HCT116 (cell line): ENCODE measurements at regions not wholly inside any gene's neighbourhood (a gene's known extent, or its start where the extent isn't known, plus 50 kb on each side); places are given as distances from the start of the nearest gene placed in this dataset.

Experiments
- CEBPB ChIP-seq: IDR thresholded peaks from 2 replicates; pipeline ENCODE4 v1.6.1; 2012; ENCODE audit warnings: low read depth
- EZH2 ChIP-seq: fragments of 200-600 bp; sonication (generic); IDR thresholded peaks from 2 replicates; pipeline ENCODE4 v1.6.1; 2017; ENCODE audit warnings: antibody characterized with exemption, mixed run types
- EZH2phosphoT487 ChIP-seq: fragments of 200-600 bp; IDR thresholded peaks from 2 replicates; pipeline ENCODE4 v1.6.1; 2018; ENCODE audit warnings: antibody characterized with exemption, borderline replicate concordance
- POLR2AphosphoS5 ChIP-seq: IDR thresholded peaks from 2 replicates; pipeline ENCODE4 v1.6.1; 2011; ENCODE audit warnings: mild to moderate bottlenecking, low read depth, low read length, moderate library complexity
- SIN3A ChIP-seq: IDR thresholded peaks from 2 replicates; pipeline ENCODE4 v1.6.1; 2012; ENCODE audit warnings: low read depth
- TF ChIP-seq, protein P1 (sequence below), 3 experiments: fragments of 200-600 bp in 1 of 3; sonication (generic) in 1 of 3; IDR thresholded peaks in 2 of 3; conservative IDR thresholded peaks in 1 of 3; 2 replicates each; pipeline ENCODE4 v1.5.1; 2012 to 2017; ENCODE audit warnings: low read depth in 2 of 3, low read length in 2 of 3, antibody characterized with exemption in 1 of 3, borderline replicate concordance in 1 of 3, control low read depth in 1 of 3, mild to moderate bottlenecking in 1 of 3, mixed read lengths in 1 of 3, mixed run types in 1 of 3, moderate library complexity in 1 of 3; ENCODE audit not compliant: insufficient read depth in 1 of 3

DNA sequence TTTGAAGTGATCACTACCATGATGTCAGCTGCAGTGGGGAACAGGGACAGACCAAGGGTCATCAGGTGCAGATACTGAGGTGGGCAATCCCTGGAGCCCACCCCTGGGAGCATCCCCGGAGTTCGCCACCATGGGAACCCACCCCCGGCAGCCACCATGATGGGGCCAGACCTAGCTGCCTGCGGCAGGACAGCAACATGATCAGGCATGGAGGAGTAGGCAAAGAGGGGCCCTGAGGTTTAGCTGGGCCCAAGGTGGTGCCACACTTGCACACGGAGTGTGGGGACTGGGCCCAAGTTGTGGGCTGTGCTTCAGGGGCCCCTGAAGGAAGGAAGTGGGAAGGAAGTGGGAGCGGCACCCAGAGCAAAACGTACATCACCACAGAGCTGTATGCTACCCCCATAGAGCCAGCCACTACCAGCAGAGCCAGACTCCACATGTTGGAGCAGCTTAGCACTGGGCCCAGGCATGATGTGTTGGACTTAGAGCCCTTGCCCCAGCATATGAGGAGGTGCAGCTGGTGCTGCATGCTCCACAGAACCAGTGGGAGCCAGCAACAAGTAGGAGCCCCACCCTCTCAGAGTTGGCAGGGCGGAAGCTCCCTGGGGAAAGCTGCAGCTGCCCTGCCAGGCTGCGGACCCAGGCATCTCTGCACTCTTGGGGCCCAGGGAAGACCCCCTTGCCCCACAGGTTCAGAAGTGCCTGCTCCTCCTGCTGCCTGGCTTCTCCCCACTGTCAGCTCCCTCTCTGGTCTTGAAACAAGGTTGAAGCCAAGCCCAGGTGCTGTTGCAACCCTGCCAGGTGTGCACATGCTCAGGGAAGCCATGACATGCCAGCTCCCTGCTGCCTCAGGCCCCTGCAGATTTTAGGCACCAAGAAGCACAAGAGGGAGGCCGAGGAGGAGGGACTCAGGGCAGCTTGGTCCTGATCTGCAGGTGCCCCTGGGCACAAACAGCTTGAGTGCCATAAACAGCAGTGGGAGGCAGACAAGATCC lies 515.3 kb downstream of the ZBBX start:
- TF ChIP-seq, protein P1, sequence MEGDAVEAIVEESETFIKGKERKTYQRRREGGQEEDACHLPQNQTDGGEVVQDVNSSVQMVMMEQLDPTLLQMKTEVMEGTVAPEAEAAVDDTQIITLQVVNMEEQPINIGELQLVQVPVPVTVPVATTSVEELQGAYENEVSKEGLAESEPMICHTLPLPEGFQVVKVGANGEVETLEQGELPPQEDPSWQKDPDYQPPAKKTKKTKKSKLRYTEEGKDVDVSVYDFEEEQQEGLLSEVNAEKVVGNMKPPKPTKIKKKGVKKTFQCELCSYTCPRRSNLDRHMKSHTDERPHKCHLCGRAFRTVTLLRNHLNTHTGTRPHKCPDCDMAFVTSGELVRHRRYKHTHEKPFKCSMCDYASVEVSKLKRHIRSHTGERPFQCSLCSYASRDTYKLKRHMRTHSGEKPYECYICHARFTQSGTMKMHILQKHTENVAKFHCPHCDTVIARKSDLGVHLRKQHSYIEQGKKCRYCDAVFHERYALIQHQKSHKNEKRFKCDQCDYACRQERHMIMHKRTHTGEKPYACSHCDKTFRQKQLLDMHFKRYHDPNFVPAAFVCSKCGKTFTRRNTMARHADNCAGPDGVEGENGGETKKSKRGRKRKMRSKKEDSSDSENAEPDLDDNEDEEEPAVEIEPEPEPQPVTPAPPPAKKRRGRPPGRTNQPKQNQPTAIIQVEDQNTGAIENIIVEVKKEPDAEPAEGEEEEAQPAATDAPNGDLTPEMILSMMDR (IDR thresholded peaks at IDR 0.05 in 2 of 3, conservative IDR thresholded peaks at IDR 0.05 in 1 of 3; ENCODE audit: borderline replicate concordance in 1 of 3, insufficient read depth in 1 of 3, low read depth in 2 of 3, low read length in 2 of 3) = no peak
- TF ChIP-seq EZH2 = no peak
- TF ChIP-seq CEBPB = no peak
- no peak for TF ChIP-seq POLR2AphosphoS5
- TF ChIP-seq SIN3A = no peak
- TF ChIP-seq EZH2phosphoT487 = no peak
